H9 (cell line): ENCODE measurements at regions not wholly inside any gene's neighbourhood (a gene's known extent, or its start where the extent isn't known, plus 50 kb on each side); places are given as distances from the start of the nearest gene placed in this dataset.

Source experiments
- DNase-seq: peaks from one replicate; pipeline ENCODE4 v3.0.0-alpha.2; 2017
- H2AFZ ChIP-seq: one replicate; pipeline ENCODE4 v1.6.1; 2013; ENCODE audit warnings: mild to moderate bottlenecking, low read length, control low read depth, moderate library complexity
- H2AK5ac ChIP-seq: 2 replicates; pipeline ENCODE4 v1.6.1; 2013; ENCODE audit warnings: low read length, control low read depth, mixed read lengths; ENCODE audit not compliant: insufficient read length
- H2BK120ac ChIP-seq: one replicate; pipeline ENCODE4 v1.6.1; 2013; ENCODE audit warnings: low read depth, mild to moderate bottlenecking, low read length, control low read depth, inconsistent platforms; ENCODE audit not compliant: poor library complexity, severe bottlenecking
- H2BK12ac ChIP-seq: 2 replicates; pipeline ENCODE4 v1.6.1; 2013; ENCODE audit warnings: low read length, control low read depth, mixed read lengths, low read depth; ENCODE audit not compliant: insufficient read length
- H2BK15ac ChIP-seq: 2 replicates; pipeline ENCODE4 v1.6.1; 2013; ENCODE audit warnings: low read depth, low read length, control low read depth
- H2BK20ac ChIP-seq: one replicate; pipeline ENCODE4 v1.6.1; 2013; ENCODE audit warnings: low read depth, mild to moderate bottlenecking, low read length, control low read depth, inconsistent platforms; ENCODE audit not compliant: poor library complexity, severe bottlenecking
- H2BK5ac ChIP-seq: 2 replicates; pipeline ENCODE4 v1.6.1; 2013; ENCODE audit warnings: low read length, control low read depth, mixed read lengths; ENCODE audit not compliant: insufficient read length
- H3K14ac ChIP-seq: 2 replicates; pipeline ENCODE4 v1.6.1; 2013; ENCODE audit warnings: low read length, control low read depth; ENCODE audit not compliant: insufficient read depth
- H3K18ac ChIP-seq: 2 replicates; pipeline ENCODE4 v1.6.1; 2013; ENCODE audit warnings: low read depth, mild to moderate bottlenecking, mixed read lengths, low read length, control low read depth; ENCODE audit not compliant: insufficient read length
- H3K23ac ChIP-seq: 2 replicates; pipeline ENCODE4 v1.6.1; 2013; ENCODE audit warnings: low read length, control low read depth, mixed read lengths, low read depth; ENCODE audit not compliant: insufficient read length
- H3K23me2 ChIP-seq: 2 replicates; pipeline ENCODE4 v1.6.1; 2013; ENCODE audit warnings: low read depth, mild to moderate bottlenecking, mixed read lengths, low read length, control low read depth; ENCODE audit not compliant: insufficient read length, poor library complexity, severe bottlenecking
- H3K27ac ChIP-seq: 2 replicates; pipeline ENCODE4 v1.5.1; 2013; ENCODE audit warnings: low read length, control low read depth, mixed read lengths, low read depth; ENCODE audit not compliant: insufficient read length
- H3K27me3 ChIP-seq: 2 replicates; pipeline ENCODE4 v1.6.1; 2013; ENCODE audit warnings: low read length, control low read depth, inconsistent platforms; ENCODE audit not compliant: insufficient read depth
- H3K4ac ChIP-seq: 2 replicates; pipeline ENCODE4 v1.6.1; 2013; ENCODE audit warnings: low read depth, mild to moderate bottlenecking, control low read depth, inconsistent platforms, low read length, moderate library complexity
- H3K4me1 ChIP-seq: 2 replicates; pipeline ENCODE4 v1.6.1; 2013; ENCODE audit warnings: low read length, control low read depth, inconsistent platforms; ENCODE audit not compliant: insufficient read depth
- H3K4me2 ChIP-seq: 2 replicates; pipeline ENCODE4 v1.6.1; 2013; ENCODE audit warnings: low read length, control low read depth, mixed read lengths; ENCODE audit not compliant: insufficient read length, insufficient read depth
- H3K56ac ChIP-seq: 2 replicates; pipeline ENCODE4 v1.6.1; 2013; ENCODE audit warnings: low read depth, mild to moderate bottlenecking, mixed read lengths, low read length, control low read depth; ENCODE audit not compliant: insufficient read length
- H3K79me1 ChIP-seq: 2 replicates; pipeline ENCODE4 v1.6.1; 2013; ENCODE audit warnings: low read depth, mild to moderate bottlenecking, moderate library complexity, low read length, control low read depth, inconsistent platforms; ENCODE audit not compliant: insufficient read depth, poor library complexity, severe bottlenecking
- H3K79me2 ChIP-seq: 2 replicates; pipeline ENCODE4 v1.6.1; 2013; ENCODE audit warnings: low read length, control low read depth, inconsistent platforms; ENCODE audit not compliant: insufficient read depth
- H3K9ac ChIP-seq: 2 replicates; pipeline ENCODE4 v1.6.1; 2013; ENCODE audit warnings: low read length, control low read depth, mixed read lengths; ENCODE audit not compliant: insufficient read length; ENCODE audit errors: extremely low read depth
- H3K9me3 ChIP-seq: one replicate; pipeline ENCODE4 v1.6.1; 2013; ENCODE audit warnings: low read depth, low read length, inconsistent platforms; ENCODE audit not compliant: control insufficient read depth
- H3T11ph ChIP-seq: one replicate; pipeline ENCODE4 v1.6.1; 2013; ENCODE audit warnings: mild to moderate bottlenecking, low read length, control low read depth, inconsistent platforms
- H4K20me1 ChIP-seq: one replicate; pipeline ENCODE4 v1.6.1; 2013; ENCODE audit not compliant: control insufficient read depth, insufficient read length, insufficient read depth
- H4K5ac ChIP-seq: 2 replicates; pipeline ENCODE4 v1.6.1; 2013; ENCODE audit warnings: low read depth, mild to moderate bottlenecking, mixed read lengths, low read length, control low read depth; ENCODE audit not compliant: insufficient read length
- H4K8ac ChIP-seq: replicated peaks from 2 replicates; pipeline ENCODE4 v1.6.1; 2013; ENCODE audit warnings: low read length, control low read depth, mixed read lengths, low read depth; ENCODE audit not compliant: insufficient read length
- H4K91ac ChIP-seq: 2 replicates; pipeline ENCODE4 v1.6.1; 2013; ENCODE audit warnings: low read depth, mild to moderate bottlenecking, moderate library complexity, mixed read lengths, low read length, control low read depth; ENCODE audit not compliant: insufficient read length
- H3K27ac Mint-ChIP-seq, 3 experiments: 2 replicates in 2 of 3; 3 replicates in 1 of 3; pipeline ENCODE4 v1.8.0; 2020 to 2021; ENCODE audit warnings: mixed read lengths in 3 of 3, mild to moderate bottlenecking in 1 of 3, moderate library complexity in 1 of 3
- H3K27me3 Mint-ChIP-seq: 2 replicates; pipeline ENCODE4 v1.8.0; 2021; ENCODE audit warnings: low read depth, mild to moderate bottlenecking, moderate library complexity, mixed read lengths
- H3K36me3 Mint-ChIP-seq, 3 experiments: 2 replicates in 2 of 3; 3 replicates in 1 of 3; pipeline ENCODE4 v1.8.0; 2020 to 2021; ENCODE audit warnings: low read depth in 3 of 3, mixed read lengths in 3 of 3; ENCODE audit not compliant: insufficient read depth in 1 of 3
- H3K4me1 Mint-ChIP-seq, 2 experiments: 2 replicates each; pipeline ENCODE4 v1.8.0; 2020; ENCODE audit warnings: mixed read lengths in 2 of 2
- H3K4me3 Mint-ChIP-seq, 2 experiments: 2 replicates in 1 of 2; 3 replicates in 1 of 2; pipeline ENCODE4 v1.8.0; 2020 to 2021; ENCODE audit warnings: mild to moderate bottlenecking in 2 of 2, mixed read lengths in 2 of 2, moderate library complexity in 1 of 2
- H3K9me3 Mint-ChIP-seq, 2 experiments: 2 replicates in 1 of 2; 3 replicates in 1 of 2; pipeline ENCODE4 v1.8.0; 2020; ENCODE audit warnings: mild to moderate bottlenecking in 2 of 2, mixed read lengths in 2 of 2, moderate library complexity in 1 of 2
- TF ChIP-seq, protein P1 (sequence below): fragments of 200-600 bp; sonication (generic); conservative IDR thresholded peaks from 3 replicates; pipeline ENCODE4 v1.8.0; 2021; ENCODE audit warnings: antibody characterized with exemption, mild to moderate bottlenecking

- H3K27ac Mint-ChIP-seq, result no peak overlapping the region
- peaks cover 13 to 14% of the 10 kb centered on the region in 2 experiments for H3K4me1 Mint-ChIP-seq
Observed at GRCh38 chr2:75408771-75409170, 152.0 kb downstream of the EVA1A start.

More at GRCh38 chr2:75408771-75409170, 152.0 kb downstream of the EVA1A start:
- H3K4me3 Mint-ChIP-seq, result no peak overlapping the region
- Histone ChIP-seq H3K79me2 (no peaks in the 10 kb centered on the region), H2AFZ (no peak overlapping the region), H2BK5ac (no peak overlapping the region), H3K9me3 (no peaks in the 10 kb centered on the region), H4K20me1 (no peaks in the 10 kb centered on the region), H2AK5ac (no peak overlapping the region), H4K91ac (no peak overlapping the region), H2BK120ac (no peak overlapping the region), H3K23ac (no peak overlapping the region), H3K27ac (no peak overlapping the region), H2BK20ac (no peak overlapping the region), H3K14ac (no peak overlapping the region), H3K4me2 (no peak overlapping the region), H2BK12ac (no peak overlapping the region), H3K18ac (no peak overlapping the region), H3T11ph (no peak overlapping the region), H2BK15ac (no peak overlapping the region), H3K56ac (no peak overlapping the region), H4K5ac (no peak overlapping the region), H3K27me3 (no peaks in the 10 kb centered on the region), H3K23me2 (no peaks in the 10 kb centered on the region), H3K4ac (no peak overlapping the region), H3K9ac (no peak overlapping the region), H3K79me1 (no peaks in the 10 kb centered on the region), H4K8ac (no peak overlapping the region), H3K4me1 (no peaks in the 10 kb centered on the region)
- DNase-seq, result no peak
- no peaks in the 10 kb centered on the region for H3K27me3 Mint-ChIP-seq
- H3K36me3 Mint-ChIP-seq, result peaks cover 0 to 10% (median 4%) of the 10 kb centered on the region in 3 experiments; a peak in 2 of 7 replicates
- TF ChIP-seq, protein P1, sequence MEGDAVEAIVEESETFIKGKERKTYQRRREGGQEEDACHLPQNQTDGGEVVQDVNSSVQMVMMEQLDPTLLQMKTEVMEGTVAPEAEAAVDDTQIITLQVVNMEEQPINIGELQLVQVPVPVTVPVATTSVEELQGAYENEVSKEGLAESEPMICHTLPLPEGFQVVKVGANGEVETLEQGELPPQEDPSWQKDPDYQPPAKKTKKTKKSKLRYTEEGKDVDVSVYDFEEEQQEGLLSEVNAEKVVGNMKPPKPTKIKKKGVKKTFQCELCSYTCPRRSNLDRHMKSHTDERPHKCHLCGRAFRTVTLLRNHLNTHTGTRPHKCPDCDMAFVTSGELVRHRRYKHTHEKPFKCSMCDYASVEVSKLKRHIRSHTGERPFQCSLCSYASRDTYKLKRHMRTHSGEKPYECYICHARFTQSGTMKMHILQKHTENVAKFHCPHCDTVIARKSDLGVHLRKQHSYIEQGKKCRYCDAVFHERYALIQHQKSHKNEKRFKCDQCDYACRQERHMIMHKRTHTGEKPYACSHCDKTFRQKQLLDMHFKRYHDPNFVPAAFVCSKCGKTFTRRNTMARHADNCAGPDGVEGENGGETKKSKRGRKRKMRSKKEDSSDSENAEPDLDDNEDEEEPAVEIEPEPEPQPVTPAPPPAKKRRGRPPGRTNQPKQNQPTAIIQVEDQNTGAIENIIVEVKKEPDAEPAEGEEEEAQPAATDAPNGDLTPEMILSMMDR, result no peak
- H3K9me3 Mint-ChIP-seq, result peaks cover 3 to 11% of the 10 kb centered on the region in 2 experiments; a peak in 4 of 5 replicates
